HG03196 (cell line): ENCODE measurements at regions not wholly inside any gene's neighbourhood (a gene's known extent, or its start where the extent isn't known, plus 50 kb on each side); places are given as distances from the start of the nearest gene placed in this dataset.
"Not testable (repeated sequence)": the region's sequence is repeated elsewhere in the genome, so short reads cannot be mapped to it uniquely, and the experiment has no call there.

Source experiments
- ATAC-seq: cut with Tn5 transposase; IDR thresholded peaks from one replicate; pipeline ENCODE4 v1.9.1; 2021; ENCODE audit not compliant: unreplicated experiment

GRCh38 chr6:130547723-130548122 is 181.9 kb downstream of the TMEM200A start:
- ATAC-seq, result no peak

- ATAC-seq, result no peak
These were observed 191.8 kb downstream of the TMEM200A start for GRCh38 chr6:130557481-130558112.

GRCh38 chr6:130558131-130558530 is 192.3 kb downstream of the TMEM200A start:
- ATAC-seq, result no peak

GRCh38 chr6:130559166-130559565 is 193.3 kb downstream of the TMEM200A start:
- ATAC-seq, result no peak

GRCh38 chr6:130560231-130560630 is 194.4 kb downstream of the TMEM200A start:
- no peak for ATAC-seq

- ATAC-seq, result not testable (repeated sequence)
These were observed 195.3 kb downstream of the TMEM200A start for GRCh38 chr6:130561159-130561558.

- ATAC-seq, result no peak
These were observed 199.9 kb downstream of the TMEM200A start for GRCh38 chr6:130565696-130566095.

- no peak for ATAC-seq
These were observed 208.3 kb downstream of the TMEM200A start for GRCh38 chr6:130574146-130574545.

- no peak for ATAC-seq
These were observed 209.7 kb downstream of the TMEM200A start for GRCh38 chr6:130575557-130575956.

- ATAC-seq, result peak; percentile 100
These were observed 210.2 kb downstream of the TMEM200A start for GRCh38 chr6:130575971-130576370.

GRCh38 chr6:130577178-130577919 is 211.5 kb downstream of the TMEM200A start:
- no peak for ATAC-seq

- no peak for ATAC-seq
These were observed 212.9 kb downstream of the TMEM200A start for GRCh38 chr6:130578713-130579112.

GRCh38 chr6:130583268-130583667 is 217.5 kb downstream of the TMEM200A start:
- no peak for ATAC-seq

GRCh38 chr6:130585587-130585986 is 219.8 kb downstream of the TMEM200A start:
- no peak for ATAC-seq

- no peak for ATAC-seq
These were observed 222.1 kb downstream of the TMEM200A start for GRCh38 chr6:130587778-130588520.

- no peak for ATAC-seq
These were observed 227.4 kb downstream of the TMEM200A start for GRCh38 chr6:130593200-130593599.

GRCh38 chr6:130593948-130594347 is 228.1 kb downstream of the TMEM200A start:
- ATAC-seq, result no peak

- no peak for ATAC-seq
These were observed 228.9 kb upstream of the SMLR1 start for GRCh38 chr6:130598021-130598989.

- ATAC-seq, result no peak
These were observed 226.3 kb upstream of the SMLR1 start for GRCh38 chr6:130600880-130601341.

GRCh38 chr6:130602151-130602770 is 224.9 kb upstream of the SMLR1 start:
- ATAC-seq, result no peak
